Thyroid gland (tissue), 4 donors: ENCODE measurements at regions not wholly inside any gene's neighbourhood (a gene's known extent, or its start where the extent isn't known, plus 50 kb on each side); places are given as distances from the start of the nearest gene placed in this dataset.

Experiments
- DNase-seq, 2 donors: peaks; one replicate each; pipeline ENCODE4 v3.0.0-alpha.2; 2019
- H3K27ac ChIP-seq, 3 donors: fragments of 200-600 bp; sonication (generic); 1 replicate in 2 of 3; 2 replicates in 1 of 3; pipeline ENCODE4 v1.5.1; 2016 to 2019; ENCODE audit warnings: mild to moderate bottlenecking in 1 of 3, moderate library complexity in 1 of 3
- H3K27me3 ChIP-seq: fragments of 200-600 bp; sonication (generic); one replicate; pipeline ENCODE4 v1.5.1; 2019
- H3K36me3 ChIP-seq, 2 donors: fragments of 200-600 bp; sonication (generic); one replicate each; pipeline ENCODE4 v1.5.1; 2016 to 2019
- H3K4me1 ChIP-seq, 2 donors: fragments of 200-600 bp; sonication (generic); one replicate each; pipeline ENCODE4 v1.5.1; 2017 to 2019
- H3K4me3 ChIP-seq, 3 donors: fragments of 200-600 bp; sonication (generic); replicated peaks in 1 of 3; 1 replicate in 2 of 3; 2 replicates in 1 of 3; pipeline ENCODE4 v1.5.1; 2016; ENCODE audit warnings: mild to moderate bottlenecking in 1 of 3
- H3K9me3 ChIP-seq: fragments of 200-600 bp; sonication (generic); one replicate; pipeline ENCODE4 v1.5.1; 2017
- POLR2A ChIP-seq, 2 donors: fragments of 450-650 bp; IDR thresholded peaks; one replicate each; pipeline ENCODE4 v1.6.1; 2017; ENCODE audit warnings: antibody characterized with exemption in 2 of 2, mild to moderate bottlenecking in 2 of 2, moderate library complexity in 1 of 2
- WGBS, 2 donors: methylation state at CpG; one replicate each; pipeline ENCODE4 v1.1.5; 2017; 5-methylcytosine and 5-hydroxymethylcytosine counted together
- intact Hi-C: fragments of 100-400 bp; cut with DNase I; formaldehyde crosslinking; loops from one replicate; pipeline ENCODE4 v1.15.1; 2023
- TF ChIP-seq, protein P1 (sequence below), 6 experiments: fragments of 200-600 bp in 3 of 6; fragments of 450-650 bp in 3 of 6; sonication (generic) in 3 of 6; IDR thresholded peaks; one replicate each; pipeline ENCODE4 v1.5.1; 2016 to 2019; ENCODE audit warnings: antibody characterized with exemption in 6 of 6, mild to moderate bottlenecking in 2 of 6, inconsistent platforms in 1 of 6, moderate library complexity in 1 of 6

DNA sequence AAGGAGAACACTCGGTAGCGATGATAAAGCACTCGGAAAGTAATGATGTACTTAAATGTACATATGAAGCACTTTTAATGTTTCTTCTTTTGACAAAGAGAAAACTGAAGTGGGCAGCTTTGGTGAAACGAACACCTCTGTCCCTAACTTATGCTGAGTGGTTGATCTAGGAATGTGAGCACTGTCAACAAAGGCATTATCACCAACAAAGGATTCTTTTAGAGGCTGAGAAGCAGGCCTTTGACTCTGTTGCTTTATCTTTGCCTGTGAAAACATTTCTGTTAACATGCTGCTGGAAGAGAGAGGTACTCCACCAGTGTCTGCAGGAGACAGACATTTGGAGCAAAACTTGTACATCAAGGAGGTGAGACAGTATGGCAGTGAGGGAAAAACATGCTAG is 103.2 kb upstream of the VRK1 start:
- intact Hi-C loops = no loop called here
- H3K4me1 ChIP-seq = no peaks in the 10 kb centered on the region
- no peaks in the 10 kb centered on the region for H3K27me3 ChIP-seq
- no peak for DNase-seq
- TF ChIP-seq, protein P1, sequence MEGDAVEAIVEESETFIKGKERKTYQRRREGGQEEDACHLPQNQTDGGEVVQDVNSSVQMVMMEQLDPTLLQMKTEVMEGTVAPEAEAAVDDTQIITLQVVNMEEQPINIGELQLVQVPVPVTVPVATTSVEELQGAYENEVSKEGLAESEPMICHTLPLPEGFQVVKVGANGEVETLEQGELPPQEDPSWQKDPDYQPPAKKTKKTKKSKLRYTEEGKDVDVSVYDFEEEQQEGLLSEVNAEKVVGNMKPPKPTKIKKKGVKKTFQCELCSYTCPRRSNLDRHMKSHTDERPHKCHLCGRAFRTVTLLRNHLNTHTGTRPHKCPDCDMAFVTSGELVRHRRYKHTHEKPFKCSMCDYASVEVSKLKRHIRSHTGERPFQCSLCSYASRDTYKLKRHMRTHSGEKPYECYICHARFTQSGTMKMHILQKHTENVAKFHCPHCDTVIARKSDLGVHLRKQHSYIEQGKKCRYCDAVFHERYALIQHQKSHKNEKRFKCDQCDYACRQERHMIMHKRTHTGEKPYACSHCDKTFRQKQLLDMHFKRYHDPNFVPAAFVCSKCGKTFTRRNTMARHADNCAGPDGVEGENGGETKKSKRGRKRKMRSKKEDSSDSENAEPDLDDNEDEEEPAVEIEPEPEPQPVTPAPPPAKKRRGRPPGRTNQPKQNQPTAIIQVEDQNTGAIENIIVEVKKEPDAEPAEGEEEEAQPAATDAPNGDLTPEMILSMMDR (IDR thresholded peaks at IDR 0.05) = no peak
- TF ChIP-seq POLR2A (IDR thresholded peaks at IDR 0.05) = no peak
- no peak overlapping the region for H3K4me3 ChIP-seq
- WGBS, 2 donors = 35 to 40% methylated on average over 4 of the region's 4 CpGs
- H3K9me3 ChIP-seq = no peaks in the 10 kb centered on the region
- H3K27ac ChIP-seq = no peak overlapping the region
- H3K36me3 ChIP-seq = no peaks in the 10 kb centered on the region

DNA sequence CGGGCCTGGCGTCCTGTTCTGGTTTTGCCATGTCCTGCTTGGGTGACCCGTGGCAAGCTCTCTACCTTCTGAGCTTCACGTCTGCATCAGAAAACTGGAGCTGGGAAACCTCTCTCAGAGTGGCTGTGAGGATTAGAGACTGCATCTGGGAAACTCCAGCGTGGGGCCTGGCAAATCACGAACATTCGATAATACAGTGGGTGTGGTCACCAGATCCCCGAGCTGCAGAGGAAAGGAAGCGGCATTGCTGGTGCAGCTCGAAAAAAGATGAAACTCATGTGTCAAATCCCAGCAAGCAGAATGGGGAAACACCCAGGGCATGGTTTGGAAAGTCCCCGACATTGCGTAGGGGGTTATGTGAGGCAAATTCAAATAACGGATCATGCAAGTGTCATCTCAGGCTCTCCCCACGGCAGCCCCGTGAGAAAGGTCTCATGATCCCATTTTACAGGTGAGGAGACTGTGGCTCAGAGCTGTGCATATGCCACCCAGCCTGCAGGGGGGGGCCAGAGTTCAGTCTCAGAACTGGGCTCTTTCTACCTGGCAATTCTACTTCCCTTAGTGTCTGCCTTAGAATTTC is 98.1 kb upstream of the VRK1 start:
- Histone ChIP-seq H3K36me3 (no peaks in the 10 kb centered on the region), H3K4me3 (no peak overlapping the region), H3K27me3 (no peaks in the 10 kb centered on the region), H3K4me1 (no peaks in the 10 kb centered on the region), H3K27ac (no peak overlapping the region), H3K9me3 (no peaks in the 10 kb centered on the region)
- no peak for DNase-seq
- intact Hi-C loops = no loop called here
- TF ChIP-seq, protein P1 (IDR thresholded peaks at IDR 0.05) = no peak
- no peak for TF ChIP-seq POLR2A (IDR thresholded peaks at IDR 0.05)
- 78 to 83% methylated on average over 13 to 15 of the region's 15 CpGs for WGBS, 2 donors

DNA sequence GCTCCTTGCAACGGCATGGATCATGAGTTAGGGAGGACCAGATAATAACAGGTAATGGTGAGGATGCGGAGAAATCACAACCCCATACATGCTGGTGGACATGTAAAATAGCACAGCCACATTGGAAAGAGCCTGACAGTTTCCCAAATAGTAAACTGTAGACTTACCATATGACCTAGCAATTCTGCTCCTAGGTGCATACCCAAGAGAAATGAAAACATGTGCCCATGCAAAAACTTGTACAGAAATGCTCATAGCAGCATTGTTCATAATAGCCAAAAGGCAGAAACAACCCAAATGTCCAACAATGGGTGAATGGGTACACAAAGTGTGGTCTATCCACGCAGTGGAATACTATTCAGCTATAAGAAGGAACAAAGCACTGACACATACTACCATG is 97.5 kb upstream of the VRK1 start:
- H3K9me3 ChIP-seq = no peaks in the 10 kb centered on the region
- DNase-seq = no peak
- no peaks in the 10 kb centered on the region for H3K27me3 ChIP-seq
- H3K36me3 ChIP-seq = no peaks in the 10 kb centered on the region
- H3K27ac ChIP-seq = no peak overlapping the region
- H3K4me3 ChIP-seq = no peak overlapping the region
- 94 to 99% methylated on average over 3 of the region's 3 CpGs for WGBS, 2 donors
- intact Hi-C loops = no loop called here
- no peaks in the 10 kb centered on the region for H3K4me1 ChIP-seq
- TF ChIP-seq, protein P1 (IDR thresholded peaks at IDR 0.05) = no peak
- no peak for TF ChIP-seq POLR2A (IDR thresholded peaks at IDR 0.05)

DNA sequence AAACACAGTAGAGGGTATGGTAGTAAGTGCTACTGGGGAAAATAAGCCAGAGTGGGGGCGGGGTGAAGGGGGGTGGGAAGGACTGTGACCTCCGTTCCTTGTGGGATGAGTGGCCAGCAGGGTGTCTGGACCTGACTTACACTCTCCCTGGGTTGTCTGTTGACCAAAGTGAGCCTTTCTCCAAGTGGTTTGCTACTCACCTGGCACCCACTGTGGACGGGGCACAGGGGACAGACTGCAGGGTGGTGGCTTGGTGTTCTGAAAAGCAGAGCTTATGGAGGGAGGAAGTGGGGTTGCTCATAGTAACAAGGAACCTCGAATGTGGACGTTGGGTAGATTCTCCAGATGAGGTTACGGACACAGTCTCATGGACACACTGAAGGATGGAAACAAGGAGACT is 94.4 kb upstream of the VRK1 start:
- 81 to 87% methylated on average over 6 of the region's 6 CpGs for WGBS, 2 donors
- Histone ChIP-seq H3K27me3 (no peaks in the 10 kb centered on the region), H3K27ac (no peak overlapping the region), H3K4me3 (no peak overlapping the region), H3K9me3 (no peaks in the 10 kb centered on the region), H3K36me3 (no peaks in the 10 kb centered on the region), H3K4me1 (no peaks in the 10 kb centered on the region)
- intact Hi-C loops = no loop called here
- TF ChIP-seq, protein P1 (IDR thresholded peaks at IDR 0.05) = no peak
- TF ChIP-seq POLR2A (IDR thresholded peaks at IDR 0.05) = no peak
- DNase-seq = no peak

DNA sequence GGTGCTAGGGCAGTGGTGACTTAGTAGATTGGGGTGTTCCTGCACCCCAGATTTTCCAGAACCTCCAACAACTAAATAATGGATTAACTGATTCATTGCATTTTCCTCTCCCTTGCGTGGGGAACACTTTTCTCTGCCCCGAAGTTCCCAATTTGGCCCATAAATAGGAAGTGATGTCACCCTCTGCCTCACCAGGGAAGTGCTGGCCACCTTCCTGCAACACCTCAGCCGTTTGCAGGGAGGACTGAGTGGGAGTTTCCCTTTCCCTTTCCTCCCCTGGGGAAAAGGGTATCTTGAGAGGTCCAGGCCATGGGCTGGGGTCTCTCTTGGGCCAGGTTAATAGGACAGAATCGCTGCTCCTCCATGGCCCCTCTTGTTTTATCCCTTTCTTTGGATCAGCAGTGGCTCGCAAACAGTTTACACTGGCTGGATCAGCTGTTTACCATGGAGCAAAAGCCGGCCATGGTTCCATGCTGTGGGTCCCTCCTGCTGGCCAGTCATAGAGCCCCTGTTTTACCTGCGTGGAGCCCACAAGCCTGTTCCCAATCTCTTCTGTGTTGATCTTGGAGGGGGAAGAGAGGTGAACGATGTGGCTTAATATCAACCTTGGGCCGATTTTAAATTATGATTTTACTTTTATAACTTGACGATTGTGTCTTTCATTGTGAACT is 91.6 kb upstream of the VRK1 start:
- Histone ChIP-seq H3K27me3 (no peaks in the 10 kb centered on the region), H3K4me1 (no peaks in the 10 kb centered on the region), H3K27ac (no peak overlapping the region), H3K4me3 (no peak overlapping the region), H3K9me3 (no peaks in the 10 kb centered on the region), H3K36me3 (no peaks in the 10 kb centered on the region)
- DNase-seq = no peak
- no peak for TF ChIP-seq POLR2A (IDR thresholded peaks at IDR 0.05)
- TF ChIP-seq, protein P1 (IDR thresholded peaks at IDR 0.05) = no peak
- 66 to 73% methylated on average over 10 of the region's 10 CpGs for WGBS, 2 donors
- intact Hi-C loops = no loop called here
